PFSK-1 (cell line): ENCODE measurements at regions not wholly inside any gene's neighbourhood (a gene's known extent, or its start where the extent isn't known, plus 50 kb on each side); places are given as distances from the start of the nearest gene placed in this dataset.

ENCODE experiments used
- POLR2AphosphoS5 ChIP-seq: IDR thresholded peaks from 2 replicates; pipeline ENCODE4 v1.6.1; 2012; ENCODE audit warnings: low read depth, mild to moderate bottlenecking, control low read depth, low read length, moderate library complexity
- SIN3A ChIP-seq: IDR thresholded peaks from 2 replicates; pipeline ENCODE4 v1.6.1; 2012; ENCODE audit warnings: mild to moderate bottlenecking, low read length, moderate library complexity, borderline replicate concordance; ENCODE audit not compliant: insufficient read depth
- TAF1 ChIP-seq: IDR thresholded peaks from 2 replicates; pipeline ENCODE4 v1.6.1; 2012; ENCODE audit warnings: low read length, control low read depth, borderline replicate concordance; ENCODE audit not compliant: insufficient read depth
- TF ChIP-seq, protein P1 (sequence below), 2 experiments: IDR thresholded peaks; 2 replicates each; pipeline versions ENCODE4 v1.6.1 to v1.8.0; 2011 to 2012; ENCODE audit warnings: low read depth in 2 of 2, low read length in 2 of 2, control low read depth in 1 of 2, inconsistent platforms in 1 of 2, mild to moderate bottlenecking in 1 of 2, moderate library complexity in 1 of 2; ENCODE audit not compliant: insufficient read depth in 1 of 2

DNA sequence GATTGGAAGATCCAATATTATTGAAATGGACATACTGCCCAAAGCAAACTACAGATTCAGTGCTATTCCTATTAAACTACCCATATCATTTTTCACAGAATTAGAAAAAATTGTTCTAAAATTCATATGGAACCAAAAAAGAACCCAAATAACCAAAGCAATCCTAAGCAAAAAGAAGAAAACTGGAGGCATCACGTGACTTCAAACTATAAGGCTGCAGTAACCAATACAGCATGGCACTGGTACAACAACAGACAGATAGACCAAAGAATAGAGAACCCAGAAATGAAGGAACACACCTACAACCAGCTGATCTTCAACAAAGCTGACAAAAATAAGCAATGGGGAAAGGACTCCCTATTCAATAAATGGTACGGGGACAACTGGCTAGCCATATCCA lies 765.4 kb downstream of the SORCS3 start:
- TF ChIP-seq POLR2AphosphoS5 = no peak
- no peak for TF ChIP-seq SIN3A
- TF ChIP-seq TAF1 = no peak
- TF ChIP-seq, protein P1, sequence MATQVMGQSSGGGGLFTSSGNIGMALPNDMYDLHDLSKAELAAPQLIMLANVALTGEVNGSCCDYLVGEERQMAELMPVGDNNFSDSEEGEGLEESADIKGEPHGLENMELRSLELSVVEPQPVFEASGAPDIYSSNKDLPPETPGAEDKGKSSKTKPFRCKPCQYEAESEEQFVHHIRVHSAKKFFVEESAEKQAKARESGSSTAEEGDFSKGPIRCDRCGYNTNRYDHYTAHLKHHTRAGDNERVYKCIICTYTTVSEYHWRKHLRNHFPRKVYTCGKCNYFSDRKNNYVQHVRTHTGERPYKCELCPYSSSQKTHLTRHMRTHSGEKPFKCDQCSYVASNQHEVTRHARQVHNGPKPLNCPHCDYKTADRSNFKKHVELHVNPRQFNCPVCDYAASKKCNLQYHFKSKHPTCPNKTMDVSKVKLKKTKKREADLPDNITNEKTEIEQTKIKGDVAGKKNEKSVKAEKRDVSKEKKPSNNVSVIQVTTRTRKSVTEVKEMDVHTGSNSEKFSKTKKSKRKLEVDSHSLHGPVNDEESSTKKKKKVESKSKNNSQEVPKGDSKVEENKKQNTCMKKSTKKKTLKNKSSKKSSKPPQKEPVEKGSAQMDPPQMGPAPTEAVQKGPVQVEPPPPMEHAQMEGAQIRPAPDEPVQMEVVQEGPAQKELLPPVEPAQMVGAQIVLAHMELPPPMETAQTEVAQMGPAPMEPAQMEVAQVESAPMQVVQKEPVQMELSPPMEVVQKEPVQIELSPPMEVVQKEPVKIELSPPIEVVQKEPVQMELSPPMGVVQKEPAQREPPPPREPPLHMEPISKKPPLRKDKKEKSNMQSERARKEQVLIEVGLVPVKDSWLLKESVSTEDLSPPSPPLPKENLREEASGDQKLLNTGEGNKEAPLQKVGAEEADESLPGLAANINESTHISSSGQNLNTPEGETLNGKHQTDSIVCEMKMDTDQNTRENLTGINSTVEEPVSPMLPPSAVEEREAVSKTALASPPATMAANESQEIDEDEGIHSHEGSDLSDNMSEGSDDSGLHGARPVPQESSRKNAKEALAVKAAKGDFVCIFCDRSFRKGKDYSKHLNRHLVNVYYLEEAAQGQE (IDR thresholded peaks at IDR 0.05; ENCODE audit: insufficient read depth in 1 of 2, low read depth in 2 of 2, low read length in 2 of 2) = no peak
